Astrocyte of the spinal cord (primary cell): ENCODE measurements at regions not wholly inside any gene's neighbourhood (a gene's known extent, or its start where the extent isn't known, plus 50 kb on each side); places are given as distances from the start of the nearest gene placed in this dataset.
"Not testable (repeated sequence)": the region's sequence is repeated elsewhere in the genome, so short reads cannot be mapped to it uniquely, and the experiment has no call there.

Source experiments
- DNase-seq: peaks from one replicate; pipeline ENCODE4 v3.0.0; 2011; ENCODE audit warnings: low read depth, low spot score
- H3K4me3 ChIP-seq: 2 replicates; pipeline ENCODE4 v1.5.1; 2011; ENCODE audit warnings: low read depth, mild to moderate bottlenecking, low read length, moderate library complexity
- in situ Hi-C: cut with HindIII; loops from 2 replicates; pipeline ENCODE4 v1.10.0; 2017; ENCODE audit warnings: low sequenced_read_pairs
- TF ChIP-seq, protein P1 (sequence below): IDR thresholded peaks from 2 replicates; pipeline ENCODE4 v1.5.1; 2012; ENCODE audit warnings: low read depth, mild to moderate bottlenecking, low read length, inconsistent platforms

GRCh38 chr4:131721883-131722282 lies 1427.2 kb upstream of the PCDH10 start:
- in situ Hi-C loops, result no loop called here
- TF ChIP-seq, protein P1, sequence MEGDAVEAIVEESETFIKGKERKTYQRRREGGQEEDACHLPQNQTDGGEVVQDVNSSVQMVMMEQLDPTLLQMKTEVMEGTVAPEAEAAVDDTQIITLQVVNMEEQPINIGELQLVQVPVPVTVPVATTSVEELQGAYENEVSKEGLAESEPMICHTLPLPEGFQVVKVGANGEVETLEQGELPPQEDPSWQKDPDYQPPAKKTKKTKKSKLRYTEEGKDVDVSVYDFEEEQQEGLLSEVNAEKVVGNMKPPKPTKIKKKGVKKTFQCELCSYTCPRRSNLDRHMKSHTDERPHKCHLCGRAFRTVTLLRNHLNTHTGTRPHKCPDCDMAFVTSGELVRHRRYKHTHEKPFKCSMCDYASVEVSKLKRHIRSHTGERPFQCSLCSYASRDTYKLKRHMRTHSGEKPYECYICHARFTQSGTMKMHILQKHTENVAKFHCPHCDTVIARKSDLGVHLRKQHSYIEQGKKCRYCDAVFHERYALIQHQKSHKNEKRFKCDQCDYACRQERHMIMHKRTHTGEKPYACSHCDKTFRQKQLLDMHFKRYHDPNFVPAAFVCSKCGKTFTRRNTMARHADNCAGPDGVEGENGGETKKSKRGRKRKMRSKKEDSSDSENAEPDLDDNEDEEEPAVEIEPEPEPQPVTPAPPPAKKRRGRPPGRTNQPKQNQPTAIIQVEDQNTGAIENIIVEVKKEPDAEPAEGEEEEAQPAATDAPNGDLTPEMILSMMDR, result no peak
- H3K4me3 ChIP-seq, result no peak overlapping the region
- no peak for DNase-seq

DNA sequence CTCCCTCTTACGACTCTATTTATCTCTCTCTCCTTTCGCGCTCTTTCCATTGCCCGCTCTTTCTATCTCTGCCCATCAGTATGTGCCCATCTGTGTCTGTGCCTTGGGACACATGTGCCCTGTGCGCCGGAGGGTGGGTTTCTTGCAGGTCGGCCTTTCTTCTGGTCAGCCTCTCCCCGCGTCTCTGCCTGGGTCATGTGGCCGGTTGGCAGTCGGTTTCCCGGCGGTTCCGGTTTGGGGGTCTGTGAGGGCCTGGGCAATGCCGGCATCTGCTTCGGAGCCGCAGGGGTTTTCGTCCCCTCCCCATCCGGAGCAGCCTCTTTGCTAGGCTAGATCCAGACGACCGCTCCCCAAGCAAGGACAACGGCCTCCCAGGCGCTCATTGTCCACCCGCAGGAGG lies 1426.0 kb upstream of the PCDH10 start:
- DNase-seq, H3K4me3 ChIP-seq, in situ Hi-C loops: not testable (repeated sequence)

GRCh38 chr4:131724847-131725246 lies 1424.2 kb upstream of the PCDH10 start:
- in situ Hi-C loops, result not testable (repeated sequence)
- peak; percentile 36 for DNase-seq
- peak overlapping the region; percentile 33 for H3K4me3 ChIP-seq

- DNase-seq, in situ Hi-C loops, H3K4me3 ChIP-seq: not testable (repeated sequence)
These were observed 1423.6 kb upstream of the PCDH10 start for GRCh38 chr4:131725521-131725920.

DNA sequence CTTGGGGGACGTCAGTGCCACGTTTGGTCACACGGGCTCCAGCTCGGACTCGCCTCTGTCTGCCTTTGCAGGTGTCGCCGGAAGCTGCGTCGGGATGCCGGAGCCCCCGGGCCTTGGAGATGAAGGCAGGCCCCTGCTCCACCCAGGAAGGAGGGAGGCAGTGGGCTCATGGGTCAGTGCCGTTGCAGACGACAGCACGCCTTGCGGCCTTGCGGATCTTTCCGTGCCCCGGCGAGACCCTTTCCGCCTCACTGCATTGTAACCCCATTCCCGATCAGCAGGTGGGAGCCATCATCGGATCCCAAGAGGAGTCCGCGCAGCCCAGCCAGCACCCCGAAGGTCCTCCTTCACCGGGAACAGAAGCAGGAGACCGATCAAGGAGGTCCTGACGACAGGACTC lies 1422.2 kb upstream of the PCDH10 start:
- DNase-seq, in situ Hi-C loops, H3K4me3 ChIP-seq: not testable (repeated sequence)

DNA sequence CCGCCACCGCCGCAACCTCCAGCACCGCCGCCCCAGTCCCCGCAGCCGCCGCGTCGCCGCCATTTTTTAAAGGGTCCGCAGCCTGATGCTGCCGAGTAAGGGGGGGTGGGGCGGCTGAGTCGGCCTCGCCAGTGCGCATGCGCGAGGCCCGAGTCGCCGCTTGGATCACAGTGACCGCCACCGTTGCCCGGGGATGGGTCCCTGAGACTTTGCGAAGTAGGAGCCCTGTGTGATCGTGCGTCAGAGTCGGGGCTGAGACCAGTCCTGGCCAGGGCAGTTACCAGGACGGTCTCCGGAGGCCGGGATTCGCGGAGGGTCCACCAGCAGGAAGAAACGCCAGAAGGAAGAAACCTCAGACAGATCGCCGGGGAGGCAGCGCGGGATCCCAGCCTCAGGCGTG lies 1421.7 kb upstream of the PCDH10 start:
- in situ Hi-C loops, DNase-seq: not testable (repeated sequence)
- peak overlapping the region; percentile 27 for H3K4me3 ChIP-seq

DNA sequence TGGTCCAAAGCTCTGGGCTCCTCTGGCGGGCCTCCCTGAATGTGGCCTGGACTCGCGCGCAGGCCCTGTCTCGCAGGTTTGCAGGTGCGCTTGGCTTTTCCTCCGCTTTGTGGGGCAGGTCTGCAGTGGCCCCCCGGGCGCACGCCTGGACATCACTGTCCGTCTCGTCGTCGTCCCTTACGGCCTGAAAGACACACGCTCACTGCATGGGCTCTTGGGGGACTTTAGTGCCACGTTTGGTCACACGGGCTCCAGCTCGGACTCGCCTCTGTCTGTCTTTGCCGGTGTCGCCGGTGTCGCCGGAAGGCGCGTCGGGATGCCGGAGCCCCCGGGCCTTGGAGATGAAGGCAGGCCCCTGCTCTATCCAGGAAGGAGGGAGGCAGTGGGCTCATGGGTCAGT lies 1419.9 kb upstream of the PCDH10 start:
- H3K4me3 ChIP-seq, in situ Hi-C loops, DNase-seq: not testable (repeated sequence)

DNA sequence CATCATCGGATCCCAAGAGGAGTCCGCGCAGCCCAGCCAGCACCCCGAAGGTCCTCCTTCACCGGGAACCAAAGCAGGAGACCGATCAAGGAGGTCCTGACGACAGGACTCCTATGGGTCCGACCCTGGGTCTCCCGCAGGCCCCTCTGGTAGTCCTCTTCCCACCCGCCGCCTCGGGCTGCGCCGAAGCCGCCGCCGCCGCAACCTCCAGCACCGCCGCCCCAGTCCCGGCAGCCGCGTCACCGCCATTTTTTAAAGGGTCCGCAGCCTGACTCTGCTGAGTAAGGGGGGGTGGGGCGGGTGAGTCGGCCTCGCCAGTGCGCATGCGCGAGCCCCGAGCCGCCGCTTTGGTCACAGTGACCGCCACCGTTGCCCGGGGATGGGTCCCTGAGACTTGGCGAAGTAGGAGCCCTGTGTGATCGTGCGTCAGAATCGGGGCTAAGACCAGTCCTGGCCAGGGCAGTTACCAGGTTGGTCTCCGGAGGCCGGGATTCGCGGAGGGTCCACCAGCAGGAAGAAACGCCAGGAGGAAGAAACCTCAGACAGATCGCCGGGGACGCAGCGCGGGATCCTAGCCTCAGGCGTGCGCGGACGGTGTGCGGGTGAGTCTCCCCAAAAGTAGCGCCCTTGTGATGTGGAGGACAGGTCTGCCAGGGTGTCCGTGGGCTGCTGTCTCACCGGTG lies 1419.2 kb upstream of the PCDH10 start:
- DNase-seq, H3K4me3 ChIP-seq, in situ Hi-C loops: not testable (repeated sequence)

DNA sequence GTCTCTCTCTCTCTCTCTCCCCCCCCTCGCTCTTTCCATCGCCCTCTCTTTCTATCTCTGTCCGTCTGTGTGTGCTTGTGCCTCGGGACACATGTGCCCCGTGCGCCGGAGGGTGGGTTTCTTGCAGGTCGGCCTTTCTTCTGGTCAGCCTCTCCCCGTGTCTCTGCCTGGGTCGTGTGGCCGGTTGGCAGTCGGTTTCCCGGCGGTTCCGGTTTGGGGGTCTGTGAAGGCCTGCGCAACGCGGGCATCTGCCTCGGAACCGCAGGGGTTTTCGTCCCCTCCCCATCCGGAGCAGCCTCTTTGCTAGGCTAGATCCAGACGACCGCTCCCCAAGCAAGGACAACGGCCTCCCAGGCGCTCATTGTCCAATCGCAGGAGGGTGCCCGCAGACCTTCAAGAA lies 1418.5 kb upstream of the PCDH10 start:
- H3K4me3 ChIP-seq, in situ Hi-C loops, DNase-seq: not testable (repeated sequence)

DNA sequence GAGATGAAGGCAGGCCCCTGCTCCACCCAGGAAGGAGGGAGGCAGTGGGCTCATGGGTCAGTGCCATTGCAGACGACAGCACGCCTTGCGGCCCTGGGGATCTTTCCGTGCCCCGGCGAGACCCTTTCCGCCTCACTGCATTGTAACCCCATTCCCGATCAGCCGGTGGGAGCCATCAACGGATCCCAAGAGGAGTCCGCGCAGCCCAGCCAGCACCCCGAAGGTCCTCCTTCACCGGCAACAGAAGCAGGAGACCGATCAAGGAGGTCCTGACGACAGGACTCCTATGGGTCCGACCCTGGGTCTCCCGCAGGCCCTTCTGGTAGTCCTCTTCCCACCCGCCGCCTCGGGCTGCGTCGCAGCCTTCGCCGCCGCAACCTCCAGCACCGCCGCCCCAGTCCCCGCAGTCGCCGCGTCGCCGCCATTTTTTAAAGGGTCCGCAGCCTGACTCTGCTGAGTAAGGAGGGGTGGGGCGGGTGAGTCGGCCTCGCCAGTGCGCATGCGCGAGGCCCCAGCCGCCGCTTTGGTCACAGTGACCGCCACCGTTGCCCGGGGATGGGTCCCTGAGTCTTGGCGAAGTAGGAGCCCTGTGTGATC lies 1417.0 kb upstream of the PCDH10 start:
- in situ Hi-C loops, H3K4me3 ChIP-seq: not testable (repeated sequence)

GRCh38 chr4:131734321-131734720 lies 1414.8 kb upstream of the PCDH10 start:
- H3K4me3 ChIP-seq, DNase-seq, in situ Hi-C loops: not testable (repeated sequence)

More for the DNA sequence above, 1417.0 kb upstream of the PCDH10 start:
- not testable (repeated sequence) for DNase-seq

DNA sequence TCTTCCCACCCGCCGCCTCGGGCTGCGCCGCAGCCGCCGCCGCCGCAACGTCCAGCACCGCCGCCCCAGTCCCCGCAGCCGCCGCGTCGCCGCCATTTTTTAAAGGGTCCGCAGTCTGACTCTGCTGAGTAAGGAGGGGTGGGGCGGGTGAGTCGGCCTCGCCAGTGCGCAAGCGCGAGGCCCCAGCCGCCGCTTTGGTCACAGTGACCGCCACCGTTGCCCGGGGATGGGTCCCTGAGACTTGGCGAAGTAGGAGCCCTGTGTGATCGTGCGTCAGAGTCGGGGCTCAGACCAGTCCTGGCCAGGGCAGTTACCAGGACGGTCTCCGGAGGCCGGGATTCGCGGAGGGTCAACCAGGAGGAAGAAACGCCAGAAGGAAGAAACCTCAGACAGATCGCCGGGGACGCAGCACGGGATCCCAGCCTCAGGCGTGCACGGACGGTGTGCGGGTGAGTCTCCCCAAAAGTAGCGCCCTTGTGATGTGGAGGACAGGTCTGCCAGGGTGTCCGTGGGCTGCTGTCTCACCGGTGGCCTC lies 1414.2 kb upstream of the PCDH10 start:
- in situ Hi-C loops, DNase-seq, H3K4me3 ChIP-seq: not testable (repeated sequence)

- DNase-seq, in situ Hi-C loops, H3K4me3 ChIP-seq: not testable (repeated sequence)
These were observed 1410.1 kb upstream of the PCDH10 start for GRCh38 chr4:131738991-131739390.

- H3K4me3 ChIP-seq, in situ Hi-C loops, DNase-seq: not testable (repeated sequence)
These were observed 1407.3 kb upstream of the PCDH10 start for GRCh38 chr4:131741836-131742235.

GRCh38 chr4:131742536-131743205 lies 1406.4 kb upstream of the PCDH10 start:
- in situ Hi-C loops, H3K4me3 ChIP-seq, DNase-seq: not testable (repeated sequence)

DNA sequence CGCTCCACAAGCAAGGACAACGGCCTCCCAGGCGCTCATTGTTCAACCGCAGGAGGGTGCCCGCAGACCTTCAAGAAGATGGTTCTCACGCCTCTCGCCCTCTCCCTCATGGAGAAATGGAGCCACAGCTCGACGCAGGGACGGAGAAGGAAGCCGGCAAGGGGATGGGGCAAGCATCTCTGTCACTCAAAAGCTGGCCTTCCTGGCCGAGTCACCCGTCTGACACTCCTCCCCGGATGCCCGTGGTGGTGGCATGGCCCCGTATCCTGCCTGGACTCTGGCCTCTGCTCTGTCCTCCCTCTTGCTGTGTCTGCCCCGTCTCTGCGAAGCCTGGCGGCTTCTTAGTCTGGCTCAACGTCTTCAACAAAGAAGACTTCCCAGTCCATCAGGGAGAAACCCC lies 1405.7 kb upstream of the PCDH10 start:
- in situ Hi-C loops, H3K4me3 ChIP-seq, DNase-seq: not testable (repeated sequence)
